ENCODE measurements at regions not wholly inside any gene's neighbourhood (a gene's known extent, or its start where the extent isn't known, plus 50 kb on each side); places are given as distances from the start of the nearest gene placed in this dataset.

DNA sequence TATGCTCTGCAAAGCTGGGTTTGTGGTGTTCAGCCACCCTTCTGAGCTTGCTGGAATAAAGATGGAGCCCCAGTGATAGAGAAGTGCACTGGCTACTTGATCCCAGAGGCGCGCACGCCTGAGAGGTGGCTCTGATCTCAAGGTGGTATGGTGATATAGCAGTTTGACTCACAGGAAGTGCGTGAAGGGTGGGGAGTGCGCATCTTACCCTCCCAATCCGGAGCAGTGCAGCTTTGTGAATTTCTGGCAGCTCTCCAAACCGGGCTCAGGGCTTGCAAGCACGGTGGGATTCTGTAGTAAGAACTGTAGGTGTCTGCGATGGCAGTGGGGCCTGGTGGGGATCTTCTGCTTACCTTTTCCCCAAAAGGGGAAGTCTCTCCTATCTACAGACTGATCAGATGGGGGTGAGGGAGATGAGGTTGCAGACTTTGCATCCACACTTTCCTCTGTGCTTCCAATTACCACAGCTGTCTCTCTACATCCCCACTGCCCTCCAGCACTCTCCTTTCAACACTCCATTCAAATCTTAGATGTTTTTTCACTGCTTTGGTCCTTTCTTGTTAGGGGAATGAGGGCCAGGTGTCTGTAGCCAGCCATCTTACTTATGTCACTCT lies 197.4 kb upstream of the SLC38A2 start:
- FAIRE-seq = no peak
- H3K9me1 ChIP-seq (ENCODE audit: control insufficient read depth, extremely low read depth, insufficient read depth, low read length) = no peaks in the 10 kb centered on the region
- no peak for TF ChIP-seq EZH2 (IDR thresholded peaks at IDR 0.05; ENCODE audit: low read length)
- TF ChIP-seq, protein P1, sequence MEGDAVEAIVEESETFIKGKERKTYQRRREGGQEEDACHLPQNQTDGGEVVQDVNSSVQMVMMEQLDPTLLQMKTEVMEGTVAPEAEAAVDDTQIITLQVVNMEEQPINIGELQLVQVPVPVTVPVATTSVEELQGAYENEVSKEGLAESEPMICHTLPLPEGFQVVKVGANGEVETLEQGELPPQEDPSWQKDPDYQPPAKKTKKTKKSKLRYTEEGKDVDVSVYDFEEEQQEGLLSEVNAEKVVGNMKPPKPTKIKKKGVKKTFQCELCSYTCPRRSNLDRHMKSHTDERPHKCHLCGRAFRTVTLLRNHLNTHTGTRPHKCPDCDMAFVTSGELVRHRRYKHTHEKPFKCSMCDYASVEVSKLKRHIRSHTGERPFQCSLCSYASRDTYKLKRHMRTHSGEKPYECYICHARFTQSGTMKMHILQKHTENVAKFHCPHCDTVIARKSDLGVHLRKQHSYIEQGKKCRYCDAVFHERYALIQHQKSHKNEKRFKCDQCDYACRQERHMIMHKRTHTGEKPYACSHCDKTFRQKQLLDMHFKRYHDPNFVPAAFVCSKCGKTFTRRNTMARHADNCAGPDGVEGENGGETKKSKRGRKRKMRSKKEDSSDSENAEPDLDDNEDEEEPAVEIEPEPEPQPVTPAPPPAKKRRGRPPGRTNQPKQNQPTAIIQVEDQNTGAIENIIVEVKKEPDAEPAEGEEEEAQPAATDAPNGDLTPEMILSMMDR (optimal IDR thresholded peaks at IDR 0.05 in 1 of 3, IDR thresholded peaks at IDR 0.05 in 1 of 3, conservative IDR thresholded peaks at IDR 0.05 in 1 of 3; ENCODE audit: extremely low read depth in 1 of 3, insufficient read depth in 2 of 3, low read length in 3 of 3) = no peak
- dilution Hi-C loops (cut with MboI; ENCODE audit: extremely low pct_ligation_motif_present, low sequenced_read_pairs) = no loop called here
- no peaks in the 10 kb centered on the region for H3K9me3 ChIP-seq (ENCODE audit: control insufficient read depth, low read depth, low read length)
- no peaks in the 10 kb centered on the region for H3K27me3 ChIP-seq (ENCODE audit: control insufficient read depth, extremely low read depth, insufficient read depth, low read length)
- no peak overlapping the region for H3K4me2 ChIP-seq (ENCODE audit: control insufficient read depth, extremely low read depth, insufficient read depth, low read depth, low read length)
- H3K9ac ChIP-seq (ENCODE audit: control insufficient read depth, extremely low read depth, insufficient read depth, low read length) = no peak overlapping the region
- H3K36me3 ChIP-seq (ENCODE audit: control insufficient read depth in 2 of 2, extremely low read depth in 1 of 2, insufficient read depth in 2 of 2, low read length in 2 of 2) = no peaks in the 10 kb centered on the region
- H3K79me2 ChIP-seq (ENCODE audit: control insufficient read depth, insufficient read depth, low read length) = no peaks in the 10 kb centered on the region
- H4K20me1 ChIP-seq (ENCODE audit: control insufficient read depth, extremely low read depth, insufficient read depth, low read length) = no peaks in the 10 kb centered on the region
- no peak overlapping the region for H3K4me3 ChIP-seq (ENCODE audit: control insufficient read depth in 2 of 3, extremely low read depth in 1 of 3, insufficient read depth in 2 of 3, low read depth in 1 of 3, low read length in 3 of 3)
- H3K27ac ChIP-seq (ENCODE audit: control insufficient read depth, insufficient read depth, low read length) = no peak overlapping the region
- no peaks in the 10 kb centered on the region for H3K4me1 ChIP-seq (ENCODE audit: control insufficient read depth, extremely low read depth, insufficient read depth, low read length)
- no peak overlapping the region for H2AFZ ChIP-seq (ENCODE audit: control insufficient read depth, low read length)
- DNase-seq (ENCODE audit: low read depth, low spot score) = no peak

GRCh38 chr12:46567667-46568066 lies 195.1 kb upstream of the SLC38A2 start:
- no peaks in the 10 kb centered on the region for H3K9me1 ChIP-seq (ENCODE audit: control insufficient read depth, extremely low read depth, insufficient read depth, low read length)
- no peaks in the 10 kb centered on the region for H3K9me3 ChIP-seq (ENCODE audit: control insufficient read depth, low read depth, low read length)
- no peaks in the 10 kb centered on the region for H4K20me1 ChIP-seq (ENCODE audit: control insufficient read depth, extremely low read depth, insufficient read depth, low read length)
- H3K4me2 ChIP-seq (ENCODE audit: control insufficient read depth, extremely low read depth, insufficient read depth, low read depth, low read length) = no peak overlapping the region
- dilution Hi-C loops (cut with MboI; ENCODE audit: extremely low pct_ligation_motif_present, low sequenced_read_pairs) = no loop called here
- H3K9ac ChIP-seq (ENCODE audit: control insufficient read depth, extremely low read depth, insufficient read depth, low read length) = no peak overlapping the region
- FAIRE-seq = no peak
- no peak for DNase-seq (ENCODE audit: low read depth, low spot score)
- H3K4me1 ChIP-seq (ENCODE audit: control insufficient read depth, extremely low read depth, insufficient read depth, low read length) = peaks cover 8% of the 10 kb centered on the region
- no peaks in the 10 kb centered on the region for H3K27me3 ChIP-seq (ENCODE audit: control insufficient read depth, extremely low read depth, insufficient read depth, low read length)
- H3K36me3 ChIP-seq (ENCODE audit: control insufficient read depth in 2 of 2, extremely low read depth in 1 of 2, insufficient read depth in 2 of 2, low read length in 2 of 2) = no peaks in the 10 kb centered on the region
- TF ChIP-seq EZH2 (IDR thresholded peaks at IDR 0.05; ENCODE audit: low read length) = no peak
- TF ChIP-seq, protein P1 (optimal IDR thresholded peaks at IDR 0.05 in 1 of 3, IDR thresholded peaks at IDR 0.05 in 1 of 3, conservative IDR thresholded peaks at IDR 0.05 in 1 of 3; ENCODE audit: extremely low read depth in 1 of 3, insufficient read depth in 2 of 3, low read length in 3 of 3) = no peak
- H2AFZ ChIP-seq (ENCODE audit: control insufficient read depth, low read length) = no peak overlapping the region
- H3K79me2 ChIP-seq (ENCODE audit: control insufficient read depth, insufficient read depth, low read length) = no peaks in the 10 kb centered on the region
- H3K27ac ChIP-seq (ENCODE audit: control insufficient read depth, insufficient read depth, low read length) = no peak overlapping the region
- no peak overlapping the region for H3K4me3 ChIP-seq (ENCODE audit: control insufficient read depth in 2 of 3, extremely low read depth in 1 of 3, insufficient read depth in 2 of 3, low read depth in 1 of 3, low read length in 3 of 3)

Measured in keratinocyte (primary cell).